ENCODE measurements at regions not wholly inside any gene's neighbourhood (a gene's known extent, or its start where the extent isn't known, plus 50 kb on each side); places are given as distances from the start of the nearest gene placed in this dataset.

GRCh38 chr6:134722200-134722870 is 227.6 kb downstream of the ALDH8A1 start:
- H3K4me3 ChIP-seq (ENCODE audit: low read depth, low read length): no peak overlapping the region
- in situ Hi-C loops (cut with HindIII; ENCODE audit: low sequenced_read_pairs): no loop called here
- DNase-seq (ENCODE audit: low read depth): no peak
- TF ChIP-seq CTCF (IDR thresholded peaks at IDR 0.05; ENCODE audit: low read depth, low read length, missing control alignments): no peak

- no peak for TF ChIP-seq CTCF (IDR thresholded peaks at IDR 0.05; ENCODE audit: low read depth, low read length, missing control alignments)
- in situ Hi-C loops (cut with HindIII; ENCODE audit: low sequenced_read_pairs): no loop called here
- H3K4me3 ChIP-seq (ENCODE audit: low read depth, low read length): no peak overlapping the region
- DNase-seq (ENCODE audit: low read depth): no peak
Measured at GRCh38 chr6:134721060-134721405, 228.9 kb downstream of the ALDH8A1 start.

- no peak for DNase-seq (ENCODE audit: low read depth)
- in situ Hi-C loops (cut with HindIII; ENCODE audit: low sequenced_read_pairs): no loop called here
- TF ChIP-seq CTCF (IDR thresholded peaks at IDR 0.05; ENCODE audit: low read depth, low read length, missing control alignments): no peak
- H3K4me3 ChIP-seq (ENCODE audit: low read depth, low read length): no peak overlapping the region
Measured at GRCh38 chr6:134720353-134721059, 229.4 kb downstream of the ALDH8A1 start.

GRCh38 chr6:134719911-134720310 is 230.0 kb downstream of the ALDH8A1 start:
- DNase-seq (ENCODE audit: low read depth): no peak
- no peak overlapping the region for H3K4me3 ChIP-seq (ENCODE audit: low read depth, low read length)
- in situ Hi-C loops (cut with HindIII; ENCODE audit: low sequenced_read_pairs): no loop called here
- no peak for TF ChIP-seq CTCF (IDR thresholded peaks at IDR 0.05; ENCODE audit: low read depth, low read length, missing control alignments)

GRCh38 chr6:134719286-134719685 is 230.6 kb downstream of the ALDH8A1 start:
- no peak overlapping the region for H3K4me3 ChIP-seq (ENCODE audit: low read depth, low read length)
- TF ChIP-seq CTCF (IDR thresholded peaks at IDR 0.05; ENCODE audit: low read depth, low read length, missing control alignments): no peak
- in situ Hi-C loops (cut with HindIII; ENCODE audit: low sequenced_read_pairs): no loop called here
- DNase-seq (ENCODE audit: low read depth): no peak

GRCh38 chr6:134714679-134715078 is 235.2 kb downstream of the ALDH8A1 start:
- DNase-seq (ENCODE audit: low read depth): peak; percentile 29
- H3K4me3 ChIP-seq (ENCODE audit: low read depth, low read length): no peak overlapping the region
- TF ChIP-seq CTCF (IDR thresholded peaks at IDR 0.05; ENCODE audit: low read depth, low read length, missing control alignments): no peak
- in situ Hi-C loops (cut with HindIII; ENCODE audit: low sequenced_read_pairs): no loop called here
